SK-N-MC (cell line): ENCODE measurements at regions not wholly inside any gene's neighbourhood (a gene's known extent, or its start where the extent isn't known, plus 50 kb on each side); places are given as distances from the start of the nearest gene placed in this dataset.

Experiments used
- EZH2 ChIP-seq: fragments of 200-600 bp; sonication (generic); IDR thresholded peaks from one replicate; pipeline ENCODE4 v1.6.1; 2017; ENCODE audit warnings: antibody characterized with exemption
- FOXP2 ChIP-seq: optimal IDR thresholded peaks from 2 replicates; pipeline ENCODE3; 2011; ENCODE audit warnings: mild to moderate bottlenecking, moderate library complexity; ENCODE audit not compliant: insufficient read depth; ENCODE audit errors: extremely low read length, control extremely low read depth

GRCh38 chr14:87014856-87015255, 978.1 kb downstream of the GALC start:
- TF ChIP-seq EZH2: no peak
- no peak for TF ChIP-seq FOXP2
